Fibroblast of lung (primary cell): ENCODE measurements at regions not wholly inside any gene's neighbourhood (a gene's known extent, or its start where the extent isn't known, plus 50 kb on each side); places are given as distances from the start of the nearest gene placed in this dataset.
A peak's percentile ranks its signal among the peaks of the same experiment; 100 is the strongest.

ENCODE experiments used
- DNase-seq, 2 donors: peaks; one replicate each; pipeline versions ENCODE4 v3.0.0 to v3.0.0-alpha.2; 2010; ENCODE audit warnings: low read depth in 2 of 2
- H2AFZ ChIP-seq: 2 replicates; pipeline ENCODE4 v1.5.1; 2012; ENCODE audit warnings: low read length, control low read depth, inconsistent platforms
- H3K27ac ChIP-seq: 2 replicates; pipeline ENCODE4 v1.5.1; 2011; ENCODE audit warnings: low read length, control low read depth; ENCODE audit not compliant: insufficient read depth
- H3K27me3 ChIP-seq: 2 replicates; pipeline ENCODE4 v1.5.1; 2011; ENCODE audit warnings: mild to moderate bottlenecking, low read length; ENCODE audit not compliant: control insufficient read depth, insufficient read depth
- H3K36me3 ChIP-seq: 2 replicates; pipeline ENCODE4 v1.5.1; 2011; ENCODE audit warnings: low read length; ENCODE audit not compliant: control insufficient read depth, insufficient read depth
- H3K4me1 ChIP-seq: 2 replicates; pipeline ENCODE4 v1.5.1; 2011; ENCODE audit warnings: low read length; ENCODE audit not compliant: control insufficient read depth, insufficient read depth; ENCODE audit errors: extremely low read depth
- H3K4me2 ChIP-seq: 2 replicates; pipeline ENCODE4 v1.5.1; 2011; ENCODE audit warnings: low read length, control low read depth; ENCODE audit not compliant: insufficient read depth; ENCODE audit errors: extremely low read depth
- H3K4me3 ChIP-seq, 4 experiments: fragments of 200-600 bp in 1 of 4; sonication (generic) in 1 of 4; replicated peaks in 1 of 4; 2 replicates each; pipeline ENCODE4 v1.5.1; 2011 to 2016; ENCODE audit warnings: low read length in 4 of 4, low read depth in 3 of 4, mild to moderate bottlenecking in 3 of 4, control low read depth in 2 of 4, inconsistent platforms in 1 of 4, mixed read lengths in 1 of 4; ENCODE audit not compliant: insufficient read depth in 1 of 4; ENCODE audit errors: control extremely low read depth in 1 of 4
- H3K79me2 ChIP-seq: 2 replicates; pipeline ENCODE4 v1.5.1; 2012; ENCODE audit warnings: mild to moderate bottlenecking, low read length, inconsistent platforms; ENCODE audit not compliant: control insufficient read depth, insufficient read depth
- H3K9ac ChIP-seq: 2 replicates; pipeline ENCODE4 v1.5.1; 2011; ENCODE audit warnings: mild to moderate bottlenecking, low read length, control low read depth; ENCODE audit not compliant: insufficient read depth
- H3K9me3 ChIP-seq: 2 replicates; pipeline ENCODE4 v1.5.1; 2012; ENCODE audit warnings: low read depth, low read length; ENCODE audit not compliant: control insufficient read depth, insufficient read depth
- H4K20me1 ChIP-seq: 2 replicates; pipeline ENCODE4 v1.5.1; 2011; ENCODE audit warnings: low read length; ENCODE audit not compliant: control insufficient read depth, insufficient read depth; ENCODE audit errors: extremely low read depth
- EZH2 ChIP-seq: IDR thresholded peaks from 2 replicates; pipeline ENCODE4 v1.5.1; 2012; ENCODE audit warnings: low read length, control low read depth, mild to moderate bottlenecking; ENCODE audit errors: missing control alignments
- TF ChIP-seq, protein P1 (sequence below), 2 donors: IDR thresholded peaks in 1 of 2; conservative IDR thresholded peaks in 1 of 2; 1 replicate in 1 of 2; 2 replicates in 1 of 2; pipeline ENCODE4 v1.5.1; 2011 to 2012; ENCODE audit warnings: low read length in 2 of 2, control low read depth in 1 of 2, inconsistent platforms in 1 of 2, low read depth in 1 of 2, mild to moderate bottlenecking in 1 of 2

DNA sequence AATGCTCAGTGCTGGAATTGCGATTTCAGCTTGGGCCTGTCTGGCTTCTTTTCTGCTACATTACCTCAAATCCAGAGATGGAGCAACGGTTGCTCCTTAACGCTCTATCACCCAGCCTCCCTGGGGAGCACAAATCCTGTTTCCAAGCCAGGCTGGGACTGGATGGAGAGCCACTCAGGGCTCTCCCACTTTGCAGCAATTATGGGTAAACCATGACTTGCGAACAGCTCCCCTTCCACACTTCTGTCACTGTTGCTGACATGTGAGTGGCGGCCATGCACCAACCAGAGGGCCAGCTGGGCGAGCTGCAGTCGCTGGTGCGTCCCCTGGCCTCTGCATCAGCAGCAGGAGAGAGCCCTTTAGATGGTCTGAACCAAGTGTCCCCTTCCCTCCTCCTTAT lies 65.1 kb upstream of the RAB4A start:
- Histone ChIP-seq H3K27ac (no peak overlapping the region), H3K27me3 (no peaks in the 10 kb centered on the region), H3K9me3 (no peaks in the 10 kb centered on the region), H2AFZ (no peak overlapping the region), H3K9ac (no peak overlapping the region), H3K4me3 (no peak overlapping the region), H3K79me2 (no peaks in the 10 kb centered on the region), H3K4me1 (no peaks in the 10 kb centered on the region), H4K20me1 (no peaks in the 10 kb centered on the region), H3K4me2 (no peak overlapping the region), H3K36me3 (no peaks in the 10 kb centered on the region)
- TF ChIP-seq, protein P1, sequence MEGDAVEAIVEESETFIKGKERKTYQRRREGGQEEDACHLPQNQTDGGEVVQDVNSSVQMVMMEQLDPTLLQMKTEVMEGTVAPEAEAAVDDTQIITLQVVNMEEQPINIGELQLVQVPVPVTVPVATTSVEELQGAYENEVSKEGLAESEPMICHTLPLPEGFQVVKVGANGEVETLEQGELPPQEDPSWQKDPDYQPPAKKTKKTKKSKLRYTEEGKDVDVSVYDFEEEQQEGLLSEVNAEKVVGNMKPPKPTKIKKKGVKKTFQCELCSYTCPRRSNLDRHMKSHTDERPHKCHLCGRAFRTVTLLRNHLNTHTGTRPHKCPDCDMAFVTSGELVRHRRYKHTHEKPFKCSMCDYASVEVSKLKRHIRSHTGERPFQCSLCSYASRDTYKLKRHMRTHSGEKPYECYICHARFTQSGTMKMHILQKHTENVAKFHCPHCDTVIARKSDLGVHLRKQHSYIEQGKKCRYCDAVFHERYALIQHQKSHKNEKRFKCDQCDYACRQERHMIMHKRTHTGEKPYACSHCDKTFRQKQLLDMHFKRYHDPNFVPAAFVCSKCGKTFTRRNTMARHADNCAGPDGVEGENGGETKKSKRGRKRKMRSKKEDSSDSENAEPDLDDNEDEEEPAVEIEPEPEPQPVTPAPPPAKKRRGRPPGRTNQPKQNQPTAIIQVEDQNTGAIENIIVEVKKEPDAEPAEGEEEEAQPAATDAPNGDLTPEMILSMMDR (conservative IDR thresholded peaks at IDR 0.05 in 1 of 2, IDR thresholded peaks at IDR 0.05 in 1 of 2; ENCODE audit: low read depth in 1 of 2, low read length in 2 of 2) = no peak
- no peak for TF ChIP-seq EZH2
- no peak for DNase-seq

DNA sequence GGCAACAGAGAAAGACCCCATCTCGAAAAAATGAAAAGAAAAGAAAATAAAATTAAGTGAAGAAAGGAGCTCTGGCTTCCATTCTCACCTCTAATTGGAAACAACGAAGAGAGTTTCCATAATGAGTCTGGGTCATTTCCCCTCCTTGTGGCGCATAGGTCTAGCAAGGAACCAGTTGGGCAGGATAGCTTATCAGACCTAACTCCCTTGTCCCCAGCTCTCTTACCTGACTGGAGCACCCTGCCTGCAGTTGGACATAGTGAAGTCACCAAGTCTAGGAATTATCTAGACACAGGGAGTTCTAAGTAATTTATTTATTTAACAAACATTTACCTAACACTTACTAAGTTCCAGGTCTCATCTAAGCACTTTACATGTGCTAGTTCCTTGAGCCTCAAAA lies 63.0 kb upstream of the RAB4A start:
- Histone ChIP-seq H3K79me2 (no peaks in the 10 kb centered on the region), H3K9ac (no peak overlapping the region), H3K27me3 (no peaks in the 10 kb centered on the region), H2AFZ (no peak overlapping the region), H3K27ac (no peak overlapping the region), H3K4me1 (no peaks in the 10 kb centered on the region), H3K36me3 (no peaks in the 10 kb centered on the region), H3K9me3 (no peaks in the 10 kb centered on the region), H3K4me2 (no peak overlapping the region), H4K20me1 (no peaks in the 10 kb centered on the region), H3K4me3 (no peak overlapping the region)
- no peak for DNase-seq
- TF ChIP-seq, protein P1 (conservative IDR thresholded peaks at IDR 0.05 in 1 of 2, IDR thresholded peaks at IDR 0.05 in 1 of 2; ENCODE audit: low read depth in 1 of 2, low read length in 2 of 2) = no peak
- TF ChIP-seq EZH2 = no peak

DNA sequence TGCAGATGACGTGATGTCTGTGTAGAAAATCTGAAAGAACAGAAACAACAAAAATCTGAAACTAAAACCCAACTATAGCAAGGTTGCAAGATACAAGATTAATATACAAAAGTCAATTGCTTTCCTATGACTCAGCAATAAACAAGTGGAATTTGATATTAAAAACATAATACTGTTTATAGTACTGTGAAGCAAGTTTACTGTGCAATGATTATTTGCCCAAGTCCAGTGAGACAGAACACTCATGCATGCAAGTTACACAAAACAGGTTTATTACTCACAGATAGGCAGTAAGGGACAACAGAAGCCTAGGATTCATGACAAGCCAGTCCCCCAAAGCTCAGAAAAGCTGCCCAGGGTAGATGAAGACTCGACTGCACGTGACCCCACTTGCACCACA lies 62.4 kb upstream of the RAB4A start:
- Histone ChIP-seq H4K20me1 (no peaks in the 10 kb centered on the region), H3K9me3 (no peaks in the 10 kb centered on the region), H3K36me3 (no peaks in the 10 kb centered on the region), H3K9ac (no peak overlapping the region), H2AFZ (no peak overlapping the region), H3K4me1 (no peaks in the 10 kb centered on the region), H3K27ac (no peak overlapping the region), H3K4me3 (no peak overlapping the region), H3K4me2 (no peak overlapping the region), H3K79me2 (no peaks in the 10 kb centered on the region), H3K27me3 (no peaks in the 10 kb centered on the region)
- DNase-seq = peak in 1 of 2 donors; percentile 85
- TF ChIP-seq, protein P1 (conservative IDR thresholded peaks at IDR 0.05 in 1 of 2, IDR thresholded peaks at IDR 0.05 in 1 of 2; ENCODE audit: low read depth in 1 of 2, low read length in 2 of 2) = no peak
- no peak for TF ChIP-seq EZH2
